DMS79 treated with DMSO at 0.1 percent for 48 hours (cell line): ENCODE measurements at regions not wholly inside any gene's neighbourhood (a gene's known extent, or its start where the extent isn't known, plus 50 kb on each side); places are given as distances from the start of the nearest gene placed in this dataset.

Experiments
- DNase-seq: peaks from one replicate; lab custom pipeline; 2025; lab: John Stamatoyannopoulos, UW

- no peak for DNase-seq
These were observed 128.2 kb upstream of the HAAO start for GRCh38 chr2:42920446-42921146.

GRCh38 chr2:42918671-42919318 is 126.4 kb upstream of the HAAO start:
- no peak for DNase-seq

- no peak for DNase-seq
These were observed 125.7 kb upstream of the HAAO start for GRCh38 chr2:42918041-42918440.

GRCh38 chr2:42917425-42917927 is 125.1 kb upstream of the HAAO start:
- no peak for DNase-seq

- DNase-seq, result no peak
These were observed 123.9 kb upstream of the HAAO start for GRCh38 chr2:42916324-42916723.

- no peak for DNase-seq
These were observed 122.5 kb upstream of the HAAO start for GRCh38 chr2:42914860-42915259.

GRCh38 chr2:42914314-42914713 is 121.9 kb upstream of the HAAO start:
- no peak for DNase-seq

GRCh38 chr2:42913280-42913878 is 121.0 kb upstream of the HAAO start:
- DNase-seq, result no peak

- DNase-seq, result peak; percentile 80
These were observed 118.4 kb upstream of the HAAO start for GRCh38 chr2:42910645-42911405.

GRCh38 chr2:42909966-42910365 is 117.6 kb upstream of the HAAO start:
- no peak for DNase-seq

GRCh38 chr2:42908518-42909200 is 116.3 kb upstream of the HAAO start:
- DNase-seq, result no peak

- DNase-seq, result no peak
These were observed 115.5 kb upstream of the HAAO start for GRCh38 chr2:42907835-42908234.

- DNase-seq, result peak; percentile 75
These were observed 114.4 kb upstream of the HAAO start for GRCh38 chr2:42906557-42907411.

- DNase-seq, result no peak
These were observed 113.8 kb upstream of the HAAO start for GRCh38 chr2:42906111-42906556.

- DNase-seq, result peak; percentile 60
These were observed 113.1 kb upstream of the HAAO start for GRCh38 chr2:42905341-42906110.

- no peak for DNase-seq
These were observed 112.1 kb upstream of the HAAO start for GRCh38 chr2:42904576-42904876.

- no peak for DNase-seq
These were observed 111.6 kb upstream of the HAAO start for GRCh38 chr2:42903821-42904575.

- no peak for DNase-seq
These were observed 110.7 kb upstream of the HAAO start for GRCh38 chr2:42902939-42903709.
